NCI-H1092 (cell line): ENCODE measurements at regions not wholly inside any gene's neighbourhood (a gene's known extent, or its start where the extent isn't known, plus 50 kb on each side); places are given as distances from the start of the nearest gene placed in this dataset.
"Not testable (repeated sequence)": the region's sequence is repeated elsewhere in the genome, so short reads cannot be mapped to it uniquely, and the experiment has no call there.

ENCODE experiments used
- DNase-seq: peaks from one replicate; lab custom pipeline; 2025; lab: John Stamatoyannopoulos, UW

GRCh38 chr7:112937651-112938415 lies 147.6 kb upstream of the TMEM168 start:
- DNase-seq, result no peak

- DNase-seq, result no peak
These were observed 143.4 kb upstream of the TMEM168 start for GRCh38 chr7:112933598-112933997.

GRCh38 chr7:112930787-112931186 lies 140.6 kb upstream of the TMEM168 start:
- no peak for DNase-seq

GRCh38 chr7:112929421-112929820 lies 139.2 kb upstream of the TMEM168 start:
- no peak for DNase-seq

GRCh38 chr7:112926018-112926417 lies 135.8 kb upstream of the TMEM168 start:
- DNase-seq, result no peak

- not testable (repeated sequence) for DNase-seq
These were observed 132.4 kb upstream of the TMEM168 start for GRCh38 chr7:112922546-112922945.

GRCh38 chr7:112916431-112916830 lies 126.2 kb upstream of the TMEM168 start:
- not testable (repeated sequence) for DNase-seq

GRCh38 chr7:112908086-112908485 lies 117.9 kb upstream of the TMEM168 start:
- DNase-seq, result no peak

GRCh38 chr7:112907658-112908057 lies 117.5 kb upstream of the TMEM168 start:
- no peak for DNase-seq

- DNase-seq, result no peak
These were observed 115.8 kb upstream of the TMEM168 start for GRCh38 chr7:112905950-112906349.

GRCh38 chr7:112905413-112905812 lies 115.2 kb upstream of the TMEM168 start:
- DNase-seq, result no peak

- peak; percentile 45 for DNase-seq
These were observed 108.5 kb upstream of the TMEM168 start for GRCh38 chr7:112898432-112899290.

GRCh38 chr7:112897839-112898431 lies 107.7 kb upstream of the TMEM168 start:
- no peak for DNase-seq

GRCh38 chr7:112896026-112896601 lies 105.9 kb upstream of the TMEM168 start:
- no peak for DNase-seq

- DNase-seq, result no peak
These were observed 102.1 kb upstream of the TMEM168 start for GRCh38 chr7:112892263-112892662.

GRCh38 chr7:112891698-112892097 lies 101.5 kb upstream of the TMEM168 start:
- DNase-seq, result no peak

- no peak for DNase-seq
These were observed 99.7 kb upstream of the TMEM168 start for GRCh38 chr7:112889834-112890438.

GRCh38 chr7:112889268-112889667 lies 99.1 kb upstream of the TMEM168 start:
- DNase-seq, result no peak

- DNase-seq, result no peak
These were observed 98.6 kb upstream of the TMEM168 start for GRCh38 chr7:112888781-112889180.

- DNase-seq, result no peak
These were observed 97.8 kb upstream of the TMEM168 start for GRCh38 chr7:112887976-112888375.

GRCh38 chr7:112887337-112887736 lies 97.1 kb upstream of the TMEM168 start:
- no peak for DNase-seq

GRCh38 chr7:112886208-112886607 lies 96.0 kb upstream of the TMEM168 start:
- DNase-seq, result no peak
